ENCODE measurements at regions not wholly inside any gene's neighbourhood (a gene's known extent, or its start where the extent isn't known, plus 50 kb on each side); places are given as distances from the start of the nearest gene placed in this dataset.

GRCh38 chr1:221910222-221910621 is 168.3 kb upstream of the DUSP10 start:
- intact Hi-C loops (cut with DNase I): no loop called here
- Histone ChIP-seq H3K4me1 (no peaks in the 10 kb centered on the region), H3K27me3 (no peaks in the 10 kb centered on the region), H3K27ac (no peak overlapping the region), H3K9me3 (no peaks in the 10 kb centered on the region), H3K36me3 (no peaks in the 10 kb centered on the region), H3K4me3 (no peak overlapping the region)
- 78 to 82% methylated on average over 4 of the region's 4 CpGs for WGBS, 2 donors
- DNase-seq: no peak
- no peak for ATAC-seq
- no peak for FAIRE-seq
- TF ChIP-seq CTCF (IDR thresholded peaks at IDR 0.05): no peak

- Histone ChIP-seq H3K4me1 (no peaks in the 10 kb centered on the region), H3K4me3 (no peak overlapping the region), H3K9me3 (no peaks in the 10 kb centered on the region), H3K27me3 (no peaks in the 10 kb centered on the region), H3K36me3 (no peaks in the 10 kb centered on the region), H3K27ac (no peak overlapping the region)
- WGBS, 2 donors: 81 to 86% methylated on average over 4 of the region's 4 CpGs
- DNase-seq: no peak
- no peak for FAIRE-seq
- intact Hi-C loops (cut with DNase I): no loop called here
- TF ChIP-seq CTCF (IDR thresholded peaks at IDR 0.05): no peak
- no peak for ATAC-seq
These were observed 166.7 kb upstream of the DUSP10 start for GRCh38 chr1:221908573-221908972.

GRCh38 chr1:221907166-221907932 is 165.5 kb upstream of the DUSP10 start:
- no peak overlapping the region for H3K4me3 ChIP-seq
- ATAC-seq: no peak
- H3K27me3 ChIP-seq: no peaks in the 10 kb centered on the region
- no peaks in the 10 kb centered on the region for H3K9me3 ChIP-seq
- TF ChIP-seq CTCF (IDR thresholded peaks at IDR 0.05): no peak
- intact Hi-C loops (cut with DNase I): no loop called here
- H3K36me3 ChIP-seq: no peaks in the 10 kb centered on the region
- H3K4me1 ChIP-seq: no peaks in the 10 kb centered on the region
- DNase-seq: no peak
- no peak for FAIRE-seq
- WGBS, 2 donors: 78 to 83% methylated on average over 8 of the region's 8 CpGs
- no peak overlapping the region for H3K27ac ChIP-seq

- Histone ChIP-seq H3K9me3 (no peaks in the 10 kb centered on the region), H3K4me1 (no peaks in the 10 kb centered on the region), H3K4me3 (no peak overlapping the region), H3K36me3 (no peaks in the 10 kb centered on the region), H3K27ac (no peak overlapping the region), H3K27me3 (no peaks in the 10 kb centered on the region)
- no peak for ATAC-seq
- no peak for DNase-seq
- no peak for FAIRE-seq
- 46 to 88% methylated on average over 2 of the region's 2 CpGs for WGBS, 2 donors
- intact Hi-C loops (cut with DNase I): no loop called here
- no peak for TF ChIP-seq CTCF (IDR thresholded peaks at IDR 0.05)
These were observed 163.9 kb upstream of the DUSP10 start for GRCh38 chr1:221905802-221906201.

- H3K4me3 ChIP-seq: no peak overlapping the region
- no peak for TF ChIP-seq CTCF (IDR thresholded peaks at IDR 0.05)
- H3K27me3 ChIP-seq: no peaks in the 10 kb centered on the region
- DNase-seq: no peak
- intact Hi-C loops (cut with DNase I): no loop called here
- no peak overlapping the region for H3K27ac ChIP-seq
- ATAC-seq: no peak
- WGBS, 2 donors: 83 to 90% methylated on average over 2 of the region's 2 CpGs
- H3K4me1 ChIP-seq: no peaks in the 10 kb centered on the region
- H3K9me3 ChIP-seq: no peaks in the 10 kb centered on the region
- no peak for FAIRE-seq
- H3K36me3 ChIP-seq: no peaks in the 10 kb centered on the region
These were observed 162.4 kb upstream of the DUSP10 start for GRCh38 chr1:221904319-221904718.
